ENCODE measurements at regions not wholly inside any gene's neighbourhood (a gene's known extent, or its start where the extent isn't known, plus 50 kb on each side); places are given as distances from the start of the nearest gene placed in this dataset.

GRCh38 chr2:195368249-195369217, 288.5 kb upstream of the SLC39A10 start:
- no peaks in the 10 kb centered on the region for H3K9me3 ChIP-seq (ENCODE audit: low read depth)
- H3K27ac ChIP-seq: no peak overlapping the region
- TF ChIP-seq CTCF (IDR thresholded peaks at IDR 0.05; ENCODE audit: low read depth, low read length): no peak
- DNase-seq (ENCODE audit: low read depth in 1 of 2, low spot score in 1 of 2): no peak
- no peak overlapping the region for H3K4me3 ChIP-seq
- H3K36me3 ChIP-seq: no peaks in the 10 kb centered on the region
- H3K4me1 ChIP-seq (ENCODE audit: low read depth): no peaks in the 10 kb centered on the region
- H3K27me3 ChIP-seq: no peaks in the 10 kb centered on the region

DNA sequence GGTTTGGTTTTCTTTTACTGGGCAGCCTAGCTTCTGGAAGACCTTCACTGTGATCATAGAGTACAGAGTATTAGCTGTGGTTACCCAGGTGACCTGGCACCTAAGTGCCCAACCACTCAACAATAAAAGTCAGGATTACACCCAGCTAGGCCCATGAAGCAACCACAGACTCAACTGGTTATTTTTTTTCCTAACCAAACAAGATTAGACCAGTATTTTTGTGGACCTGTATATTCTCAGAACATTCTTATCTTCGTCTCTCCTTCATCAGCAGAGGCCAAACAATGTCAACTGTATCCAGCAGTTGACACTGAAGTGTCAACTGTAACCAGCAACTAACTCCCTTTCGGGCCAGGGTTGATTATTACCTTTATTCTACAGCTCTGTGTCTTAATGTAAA, 289.2 kb upstream of the SLC39A10 start:
- Histone ChIP-seq H3K27ac (no peak overlapping the region), H3K36me3 (no peaks in the 10 kb centered on the region), H3K4me1 (ENCODE audit: low read depth) (no peaks in the 10 kb centered on the region), H3K4me3 (no peak overlapping the region), H3K9me3 (ENCODE audit: low read depth) (no peaks in the 10 kb centered on the region), H3K27me3 (no peaks in the 10 kb centered on the region)
- no peak for TF ChIP-seq CTCF (IDR thresholded peaks at IDR 0.05; ENCODE audit: low read depth, low read length)
- DNase-seq (ENCODE audit: low read depth in 1 of 2, low spot score in 1 of 2): no peak

DNA sequence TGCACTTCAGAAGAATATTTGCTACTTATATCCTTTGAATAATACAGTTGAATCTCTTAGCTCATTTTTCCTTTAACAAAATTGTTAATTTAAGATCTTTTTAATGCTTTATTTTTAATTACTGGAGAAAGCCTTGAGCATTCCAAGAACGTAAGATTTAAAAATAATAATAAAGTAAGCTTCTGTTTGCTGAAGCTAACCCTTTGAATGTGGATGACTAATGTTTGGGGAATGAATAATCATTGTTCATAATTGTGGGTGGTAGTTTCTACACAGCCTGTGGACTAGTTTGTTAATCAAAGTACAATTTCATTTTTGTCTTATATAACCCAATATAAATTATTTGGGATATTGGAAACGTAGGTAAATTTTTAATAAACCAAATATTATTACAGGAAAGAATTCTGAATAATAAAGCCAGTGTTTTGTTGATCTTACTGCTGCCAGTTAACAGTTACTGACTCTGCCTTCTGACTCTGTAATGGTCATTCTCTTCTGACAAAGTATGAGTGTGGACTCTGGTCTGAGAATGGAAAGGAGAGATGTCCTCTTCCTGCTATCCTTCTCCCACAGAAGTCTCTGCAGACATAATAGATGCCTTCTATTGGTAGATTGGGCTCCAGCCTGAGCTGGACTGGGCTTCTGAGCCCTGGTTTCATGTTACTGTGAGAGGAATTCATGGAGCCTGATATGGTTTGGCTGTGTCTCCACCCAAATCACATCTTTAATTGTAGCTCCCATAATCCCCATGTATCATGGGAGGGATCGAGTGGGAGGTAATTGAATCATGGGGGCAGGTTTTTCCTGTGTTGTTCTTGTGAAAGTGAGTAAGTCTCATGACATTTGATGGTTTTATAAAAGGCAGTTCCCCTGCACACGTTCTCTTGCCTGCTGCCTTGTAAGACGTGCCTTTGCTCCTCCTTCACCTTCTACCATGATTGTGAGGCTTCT, 292.7 kb upstream of the SLC39A10 start:
- peak in 1 of 2 donors; percentile 35 for DNase-seq (ENCODE audit: low read depth in 1 of 2, low spot score in 1 of 2)
- TF ChIP-seq CTCF (IDR thresholded peaks at IDR 0.05; ENCODE audit: low read depth, low read length): no peak
- no peak overlapping the region for H3K4me3 ChIP-seq
- H3K27me3 ChIP-seq: no peaks in the 10 kb centered on the region
- H3K27ac ChIP-seq: no peak overlapping the region
- no peaks in the 10 kb centered on the region for H3K9me3 ChIP-seq (ENCODE audit: low read depth)
- no peaks in the 10 kb centered on the region for H3K4me1 ChIP-seq (ENCODE audit: low read depth)
- H3K36me3 ChIP-seq: no peaks in the 10 kb centered on the region

DNA sequence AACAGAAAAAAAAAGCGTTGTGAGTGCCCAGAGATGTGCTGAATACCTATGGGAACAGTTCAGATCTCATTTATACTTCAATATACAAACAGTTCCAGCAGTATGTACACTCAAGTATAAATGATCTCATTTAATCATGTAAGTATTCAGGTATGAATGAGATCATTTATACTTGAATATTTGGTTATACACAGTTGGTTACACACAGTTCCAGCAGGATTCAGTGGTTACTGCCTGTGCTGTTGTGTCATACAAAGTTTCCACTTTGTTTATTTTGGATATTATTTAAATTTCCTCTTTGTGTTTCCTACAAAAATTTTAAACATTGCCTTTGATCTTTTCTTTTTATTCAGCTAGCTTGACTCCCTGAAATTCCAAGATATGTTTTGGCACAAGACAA, 293.5 kb upstream of the SLC39A10 start:
- Histone ChIP-seq H3K27me3 (no peaks in the 10 kb centered on the region), H3K4me1 (ENCODE audit: low read depth) (no peaks in the 10 kb centered on the region), H3K9me3 (ENCODE audit: low read depth) (no peaks in the 10 kb centered on the region), H3K36me3 (no peaks in the 10 kb centered on the region), H3K4me3 (no peak overlapping the region), H3K27ac (no peak overlapping the region)
- no peak for TF ChIP-seq CTCF (IDR thresholded peaks at IDR 0.05; ENCODE audit: low read depth, low read length)
- no peak for DNase-seq (ENCODE audit: low read depth in 1 of 2, low spot score in 1 of 2)

DNA sequence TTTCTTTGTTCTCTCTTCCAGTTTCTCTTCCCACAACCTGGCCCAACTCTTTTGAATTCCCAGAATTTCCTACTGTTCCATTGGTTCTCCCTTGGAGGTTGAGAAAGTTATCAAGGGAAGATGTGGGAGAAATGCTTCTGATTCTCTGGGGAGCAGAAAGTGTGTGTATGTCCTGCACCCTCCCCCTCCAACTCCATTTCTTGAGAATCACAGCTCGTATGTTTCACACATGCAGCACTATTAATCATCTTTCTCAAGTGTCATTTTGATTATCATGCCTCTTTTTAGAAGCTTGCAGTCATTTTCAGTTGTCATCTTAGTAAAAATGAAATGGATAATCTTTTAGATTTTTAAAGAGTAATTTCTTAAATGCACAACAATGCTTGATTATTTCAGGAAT, 296.8 kb upstream of the SLC39A10 start:
- Histone ChIP-seq H3K9me3 (ENCODE audit: low read depth) (no peaks in the 10 kb centered on the region), H3K4me1 (ENCODE audit: low read depth) (no peaks in the 10 kb centered on the region), H3K4me3 (no peak overlapping the region), H3K27ac (no peak overlapping the region), H3K36me3 (no peaks in the 10 kb centered on the region), H3K27me3 (no peaks in the 10 kb centered on the region)
- no peak for TF ChIP-seq CTCF (IDR thresholded peaks at IDR 0.05; ENCODE audit: low read depth, low read length)
- DNase-seq (ENCODE audit: low read depth in 1 of 2, low spot score in 1 of 2): no peak
